Activated CD4-positive, alpha-beta T cell treated with anti-CD3 and anti-CD28 coated beads, Interleukin-2, amount 10 ng/mL, durations not matched to agents 7 days and 5 days (primary cell): ENCODE measurements at regions not wholly inside any gene's neighbourhood (a gene's known extent, or its start where the extent isn't known, plus 50 kb on each side); places are given as distances from the start of the nearest gene placed in this dataset.
"Not testable (repeated sequence)": the region's sequence is repeated elsewhere in the genome, so short reads cannot be mapped to it uniquely, and the experiment has no call there.

ENCODE experiments used
- CTCF ChIA-PET: fragments of 350-600 bp; sonication (Branson Sonifier 250); formaldehyde crosslinking; loops from one replicate; lab custom pipeline; 2021; ENCODE audit warnings: antibody characterized with exemption; lab: Charles Lee
- POLR2A ChIA-PET: fragments of 350-600 bp; sonication (Branson Sonifier 250); formaldehyde crosslinking; loops from one replicate; lab custom pipeline; 2021; ENCODE audit warnings: antibody characterized with exemption; lab: Charles Lee
- DNase-seq: peaks from one replicate; pipeline ENCODE4 v3.0.0-alpha.2; 2020
- H3K27ac Mint-ChIP-seq: one replicate; pipeline ENCODE4 v1.8.0; 2021; ENCODE audit warnings: mild to moderate bottlenecking, moderate library complexity, mixed read lengths
- H3K27me3 Mint-ChIP-seq: one replicate; pipeline ENCODE4 v1.8.0; 2021; ENCODE audit warnings: mixed read lengths
- H3K36me3 Mint-ChIP-seq: one replicate; pipeline ENCODE4 v1.8.0; 2021; ENCODE audit warnings: low read depth, mixed read lengths
- H3K4me1 Mint-ChIP-seq: one replicate; pipeline ENCODE4 v1.8.0; 2021; ENCODE audit warnings: mixed read lengths
- H3K4me3 Mint-ChIP-seq: one replicate; pipeline ENCODE4 v1.8.0; 2021; ENCODE audit warnings: mild to moderate bottlenecking, moderate library complexity, mixed read lengths
- H3K9me3 Mint-ChIP-seq: one replicate; pipeline ENCODE4 v1.8.0; 2021; ENCODE audit warnings: mixed read lengths

GRCh38 chr6:78629836-78630235 is 237.5 kb upstream of the IRAK1BP1 start:
- H3K4me1 Mint-ChIP-seq: no peaks in the 10 kb centered on the region
- ChIA-PET POLR2A (no interaction called here), CTCF (no interaction called here)
- H3K36me3 Mint-ChIP-seq: no peaks in the 10 kb centered on the region
- no peaks in the 10 kb centered on the region for H3K9me3 Mint-ChIP-seq
- H3K4me3 Mint-ChIP-seq: no peak overlapping the region
- no peak overlapping the region for H3K27ac Mint-ChIP-seq
- no peak for DNase-seq
- H3K27me3 Mint-ChIP-seq: peaks cover 3% of the 10 kb centered on the region

GRCh38 chr6:78631976-78632375 is 235.4 kb upstream of the IRAK1BP1 start:
- Mint-ChIP-seq H3K27ac (no peak overlapping the region), H3K4me1 (no peaks in the 10 kb centered on the region), H3K27me3 (peaks cover 3% of the 10 kb centered on the region), H3K36me3 (no peaks in the 10 kb centered on the region), H3K4me3 (no peak overlapping the region), H3K9me3 (no peaks in the 10 kb centered on the region)
- DNase-seq: no peak
- POLR2A ChIA-PET: no interaction called here
- CTCF ChIA-PET: no interaction called here

GRCh38 chr6:78639111-78640110 is 227.9 kb upstream of the IRAK1BP1 start:
- POLR2A ChIA-PET: no interaction called here
- H3K36me3 Mint-ChIP-seq: no peaks in the 10 kb centered on the region
- no peaks in the 10 kb centered on the region for H3K27me3 Mint-ChIP-seq
- DNase-seq: no peak
- no peak overlapping the region for H3K4me3 Mint-ChIP-seq
- no peak overlapping the region for H3K27ac Mint-ChIP-seq
- CTCF ChIA-PET: no interaction called here
- no peaks in the 10 kb centered on the region for H3K4me1 Mint-ChIP-seq
- H3K9me3 Mint-ChIP-seq: peaks cover 5% of the 10 kb centered on the region

- H3K4me1 Mint-ChIP-seq, H3K4me3 Mint-ChIP-seq, H3K36me3 Mint-ChIP-seq, H3K9me3 Mint-ChIP-seq, DNase-seq, CTCF ChIA-PET, H3K27ac Mint-ChIP-seq, H3K27me3 Mint-ChIP-seq, POLR2A ChIA-PET: not testable (repeated sequence)
Measured at GRCh38 chr6:78643976-78644375, 223.4 kb upstream of the IRAK1BP1 start.

- H3K36me3 Mint-ChIP-seq, H3K9me3 Mint-ChIP-seq, H3K27ac Mint-ChIP-seq, CTCF ChIA-PET, H3K27me3 Mint-ChIP-seq, DNase-seq, H3K4me3 Mint-ChIP-seq, H3K4me1 Mint-ChIP-seq, POLR2A ChIA-PET: not testable (repeated sequence)
Measured at GRCh38 chr6:78646542-78647415, 220.6 kb upstream of the IRAK1BP1 start.

- H3K27me3 Mint-ChIP-seq, DNase-seq, H3K4me3 Mint-ChIP-seq, H3K36me3 Mint-ChIP-seq, POLR2A ChIA-PET, H3K4me1 Mint-ChIP-seq, H3K9me3 Mint-ChIP-seq, H3K27ac Mint-ChIP-seq, CTCF ChIA-PET: not testable (repeated sequence)
Measured at GRCh38 chr6:78665819-78666218, 201.5 kb upstream of the IRAK1BP1 start.

- CTCF ChIA-PET: no interaction called here
- no peaks in the 10 kb centered on the region for H3K36me3 Mint-ChIP-seq
- H3K27ac Mint-ChIP-seq: no peak overlapping the region
- H3K9me3 Mint-ChIP-seq: no peaks in the 10 kb centered on the region
- H3K4me3 Mint-ChIP-seq: no peak overlapping the region
- no peak for DNase-seq
- H3K4me1 Mint-ChIP-seq: no peaks in the 10 kb centered on the region
- POLR2A ChIA-PET: no interaction called here
- no peaks in the 10 kb centered on the region for H3K27me3 Mint-ChIP-seq
Measured at GRCh38 chr6:78666764-78667163, 200.6 kb upstream of the IRAK1BP1 start.

- Mint-ChIP-seq H3K4me3 (no peak overlapping the region), H3K4me1 (no peaks in the 10 kb centered on the region), H3K27ac (no peak overlapping the region), H3K9me3 (peaks cover 2% of the 10 kb centered on the region), H3K36me3 (no peaks in the 10 kb centered on the region), H3K27me3 (no peaks in the 10 kb centered on the region)
- ChIA-PET POLR2A (no interaction called here), CTCF (no interaction called here)
- no peak for DNase-seq
Measured at GRCh38 chr6:78670156-78670555, 197.2 kb upstream of the IRAK1BP1 start.

- CTCF ChIA-PET: no interaction called here
- POLR2A ChIA-PET: no interaction called here
- Mint-ChIP-seq H3K27me3 (no peaks in the 10 kb centered on the region), H3K4me1 (no peaks in the 10 kb centered on the region), H3K4me3 (no peak overlapping the region), H3K9me3 (peaks cover 2% of the 10 kb centered on the region), H3K27ac (no peak overlapping the region), H3K36me3 (no peaks in the 10 kb centered on the region)
- DNase-seq: no peak
Measured at GRCh38 chr6:78670802-78671201, 196.5 kb upstream of the IRAK1BP1 start.

GRCh38 chr6:78676069-78677007 is 191.0 kb upstream of the IRAK1BP1 start:
- H3K27ac Mint-ChIP-seq, POLR2A ChIA-PET, DNase-seq, CTCF ChIA-PET, H3K27me3 Mint-ChIP-seq, H3K4me1 Mint-ChIP-seq, H3K9me3 Mint-ChIP-seq, H3K36me3 Mint-ChIP-seq, H3K4me3 Mint-ChIP-seq: not testable (repeated sequence)

GRCh38 chr6:78688668-78689067 is 178.7 kb upstream of the IRAK1BP1 start:
- Mint-ChIP-seq H3K27me3 (no peaks in the 10 kb centered on the region), H3K27ac (no peak overlapping the region), H3K4me1 (no peaks in the 10 kb centered on the region), H3K4me3 (no peak overlapping the region), H3K9me3 (no peaks in the 10 kb centered on the region), H3K36me3 (no peaks in the 10 kb centered on the region)
- POLR2A ChIA-PET: no interaction called here
- DNase-seq: no peak
- CTCF ChIA-PET: no interaction called here

- Mint-ChIP-seq H3K4me1 (no peaks in the 10 kb centered on the region), H3K36me3 (no peaks in the 10 kb centered on the region), H3K27me3 (no peaks in the 10 kb centered on the region), H3K4me3 (no peak overlapping the region), H3K27ac (no peak overlapping the region), H3K9me3 (no peaks in the 10 kb centered on the region)
- POLR2A ChIA-PET: no interaction called here
- no peak for DNase-seq
- CTCF ChIA-PET: interaction anchor here (0.7 kb wide), 1 partner anchor 1582 kb away, joined by 3 read pairs; no protein-coding TSS in a partner anchor
Measured at GRCh38 chr6:78693835-78694234, 173.5 kb upstream of the IRAK1BP1 start.
